Adrenal gland (tissue), 5 donors: ENCODE measurements at regions not wholly inside any gene's neighbourhood (a gene's known extent, or its start where the extent isn't known, plus 50 kb on each side); places are given as distances from the start of the nearest gene placed in this dataset.

Source experiments
- POLR2A ChIP-seq, 2 donors: fragments of 450-650 bp; IDR thresholded peaks; one replicate each; pipeline ENCODE4 v1.6.1; 2017; ENCODE audit warnings: antibody characterized with exemption in 2 of 2, mild to moderate bottlenecking in 2 of 2, moderate library complexity in 1 of 2
- TF ChIP-seq, protein P1 (sequence below), 6 experiments: fragments of 450-650 bp in 4 of 6; fragments of 200-600 bp in 2 of 6; sonication (generic) in 1 of 6; IDR thresholded peaks; 1 replicate in 5 of 6; 2 replicates in 1 of 6; pipeline versions ENCODE4 v1.5.1 to v1.8.0; 2016 to 2021; ENCODE audit warnings: antibody characterized with exemption in 6 of 6, mild to moderate bottlenecking in 2 of 6, moderate library complexity in 1 of 6
- donor health status: DM: no; HTN: no; CAD: no.

DNA sequence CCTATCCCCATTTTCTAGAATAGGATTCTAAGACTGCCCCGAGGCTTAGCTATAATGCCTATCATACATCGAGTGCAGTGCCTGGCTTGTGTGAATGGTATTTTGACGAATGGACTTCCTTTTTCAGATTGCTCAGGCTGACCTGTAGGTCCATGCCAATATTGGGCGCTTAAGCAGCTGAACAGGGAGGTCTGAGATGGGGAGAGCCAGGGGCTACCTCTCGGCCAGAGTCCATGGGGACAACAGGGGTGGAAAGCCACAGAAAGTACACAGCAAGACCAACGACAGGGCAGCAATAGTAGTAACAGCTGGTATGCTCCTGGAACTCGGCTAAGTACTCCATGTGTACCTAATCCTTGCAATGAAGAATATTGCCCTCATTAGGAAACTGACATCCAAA is 91.7 kb upstream of the WSCD1 start:
- TF ChIP-seq, protein P1, sequence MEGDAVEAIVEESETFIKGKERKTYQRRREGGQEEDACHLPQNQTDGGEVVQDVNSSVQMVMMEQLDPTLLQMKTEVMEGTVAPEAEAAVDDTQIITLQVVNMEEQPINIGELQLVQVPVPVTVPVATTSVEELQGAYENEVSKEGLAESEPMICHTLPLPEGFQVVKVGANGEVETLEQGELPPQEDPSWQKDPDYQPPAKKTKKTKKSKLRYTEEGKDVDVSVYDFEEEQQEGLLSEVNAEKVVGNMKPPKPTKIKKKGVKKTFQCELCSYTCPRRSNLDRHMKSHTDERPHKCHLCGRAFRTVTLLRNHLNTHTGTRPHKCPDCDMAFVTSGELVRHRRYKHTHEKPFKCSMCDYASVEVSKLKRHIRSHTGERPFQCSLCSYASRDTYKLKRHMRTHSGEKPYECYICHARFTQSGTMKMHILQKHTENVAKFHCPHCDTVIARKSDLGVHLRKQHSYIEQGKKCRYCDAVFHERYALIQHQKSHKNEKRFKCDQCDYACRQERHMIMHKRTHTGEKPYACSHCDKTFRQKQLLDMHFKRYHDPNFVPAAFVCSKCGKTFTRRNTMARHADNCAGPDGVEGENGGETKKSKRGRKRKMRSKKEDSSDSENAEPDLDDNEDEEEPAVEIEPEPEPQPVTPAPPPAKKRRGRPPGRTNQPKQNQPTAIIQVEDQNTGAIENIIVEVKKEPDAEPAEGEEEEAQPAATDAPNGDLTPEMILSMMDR (IDR thresholded peaks at IDR 0.05) = no peak
- no peak for TF ChIP-seq POLR2A (IDR thresholded peaks at IDR 0.05)
